Neural progenitor cell (in vitro differentiated cells): ENCODE measurements at regions not wholly inside any gene's neighbourhood (a gene's known extent, or its start where the extent isn't known, plus 50 kb on each side); places are given as distances from the start of the nearest gene placed in this dataset.

Experiments
- EZH2 ChIP-seq: fragments of 200-600 bp; sonication (generic); IDR thresholded peaks from 2 replicates; pipeline ENCODE4 v1.6.1; 2017; ENCODE audit warnings: antibody characterized with exemption, mild to moderate bottlenecking, moderate library complexity
- EZH2phosphoT487 ChIP-seq: fragments of 200-600 bp; sonication (generic); IDR thresholded peaks from 2 replicates; pipeline ENCODE4 v1.6.1; 2017; ENCODE audit warnings: antibody characterized with exemption
- TF ChIP-seq, protein P1 (sequence below): fragments of 200-600 bp; sonication (generic); IDR thresholded peaks from 2 replicates; pipeline ENCODE4 v1.5.1; 2017; ENCODE audit warnings: antibody characterized with exemption, mild to moderate bottlenecking

- TF ChIP-seq EZH2, result no peak
- TF ChIP-seq, protein P1, sequence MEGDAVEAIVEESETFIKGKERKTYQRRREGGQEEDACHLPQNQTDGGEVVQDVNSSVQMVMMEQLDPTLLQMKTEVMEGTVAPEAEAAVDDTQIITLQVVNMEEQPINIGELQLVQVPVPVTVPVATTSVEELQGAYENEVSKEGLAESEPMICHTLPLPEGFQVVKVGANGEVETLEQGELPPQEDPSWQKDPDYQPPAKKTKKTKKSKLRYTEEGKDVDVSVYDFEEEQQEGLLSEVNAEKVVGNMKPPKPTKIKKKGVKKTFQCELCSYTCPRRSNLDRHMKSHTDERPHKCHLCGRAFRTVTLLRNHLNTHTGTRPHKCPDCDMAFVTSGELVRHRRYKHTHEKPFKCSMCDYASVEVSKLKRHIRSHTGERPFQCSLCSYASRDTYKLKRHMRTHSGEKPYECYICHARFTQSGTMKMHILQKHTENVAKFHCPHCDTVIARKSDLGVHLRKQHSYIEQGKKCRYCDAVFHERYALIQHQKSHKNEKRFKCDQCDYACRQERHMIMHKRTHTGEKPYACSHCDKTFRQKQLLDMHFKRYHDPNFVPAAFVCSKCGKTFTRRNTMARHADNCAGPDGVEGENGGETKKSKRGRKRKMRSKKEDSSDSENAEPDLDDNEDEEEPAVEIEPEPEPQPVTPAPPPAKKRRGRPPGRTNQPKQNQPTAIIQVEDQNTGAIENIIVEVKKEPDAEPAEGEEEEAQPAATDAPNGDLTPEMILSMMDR, result no peak
- TF ChIP-seq EZH2phosphoT487, result no peak
Measured at GRCh38 chr3:96214941-96215340, 599.5 kb upstream of the EPHA6 start.
